Heart right ventricle (tissue), 16 donors: ENCODE measurements at regions not wholly inside any gene's neighbourhood (a gene's known extent, or its start where the extent isn't known, plus 50 kb on each side); places are given as distances from the start of the nearest gene placed in this dataset.
"Not testable (repeated sequence)": the region's sequence is repeated elsewhere in the genome, so short reads cannot be mapped to it uniquely, and the experiment has no call there.

Experiments
- ATAC-seq, 8 donors: fragments of 200-7000 bp; cut with Tn5 transposase; one replicate each; pipeline ENCODE4 v1.9.1; 2020; ENCODE audit warnings: mild to moderate bottlenecking in 8 of 8, moderate library complexity in 8 of 8, moderate number of reproducible peaks in 1 of 8
- DNase-seq, 2 donors: peaks; one replicate each; pipeline ENCODE4 v3.0.0-alpha.2; 2020
- H3K27ac ChIP-seq, 10 donors: fragments of 200-600 bp; sonication (generic) in 2 of 10; one replicate each; pipeline versions ENCODE4 v1.5.0 to v1.8.0; 2020 to 2022; ENCODE audit warnings: mild to moderate bottlenecking in 3 of 10
- H3K27me3 ChIP-seq, 7 donors: fragments of 200-600 bp; one replicate each; pipeline ENCODE4 v1.8.0; 2021 to 2022; ENCODE audit warnings: mild to moderate bottlenecking in 2 of 7
- H3K36me3 ChIP-seq, 9 donors: fragments of 200-600 bp; sonication (generic) in 1 of 9; one replicate each; pipeline versions ENCODE4 v1.5.0 to v1.8.0; 2020 to 2022; ENCODE audit warnings: mild to moderate bottlenecking in 2 of 9
- H3K4me1 ChIP-seq, 9 donors: fragments of 200-600 bp; sonication (generic) in 1 of 9; one replicate each; pipeline versions ENCODE4 v1.5.0 to v1.8.0; 2020 to 2022; ENCODE audit warnings: mild to moderate bottlenecking in 4 of 9
- H3K4me3 ChIP-seq, 10 donors: fragments of 200-600 bp; sonication (generic) in 2 of 10; one replicate each; pipeline versions ENCODE4 v1.5.0 to v1.8.0; 2020 to 2022; ENCODE audit warnings: mild to moderate bottlenecking in 7 of 10, moderate library complexity in 2 of 10
- H3K9me3 ChIP-seq, 11 donors: fragments of 200-600 bp in 10 of 11; sonication (generic) in 2 of 11; one replicate each; pipeline versions ENCODE4 v1.5.0 to v1.8.0; 2013 to 2022; ENCODE audit warnings: mild to moderate bottlenecking in 2 of 11, control low read depth in 1 of 11, moderate library complexity in 1 of 11
- CTCF ChIP-seq, 9 donors: fragments of 200-600 bp; sonication (generic) in 2 of 9; IDR thresholded peaks; one replicate each; pipeline versions ENCODE4 v1.5.0 to v1.8.0; 2021 to 2022; ENCODE audit warnings: antibody characterized with exemption in 9 of 9, mild to moderate bottlenecking in 5 of 9, moderate library complexity in 1 of 9
- WGBS, 2 donors: extraction: QIAGEN DNeasy Blood & Tissue Kit; methylation state at CpG; one replicate each; pipeline ENCODE4 v1.1.7; 2013; ENCODE audit warnings: inconsistent platforms in 1 of 2; 5-methylcytosine and 5-hydroxymethylcytosine counted together
- intact Hi-C, 10 donors: fragments of 100-400 bp; cut with DNase I; formaldehyde crosslinking; loops; one replicate each; pipeline versions ENCODE4 v1.11.1 to v1.14.2; 2022
- donor health status: Arrhythmogenic right ventricular cardiomyopathy.
- donor health status: ischemic (EF 13 %, LVEDD 7.1; RV severe dilation, severe dysfunction).
- donor health status: healthy with polysubstance abuse.
- donor health status: DM: no; HTN: yes; CAD: no.
- donor health status: DM: no; HTN: no; CAD: no.
- donor health status: ischemic (EF 25% LVEDD 6.9; RV normal size, moderate dysfunction).
- donor health status: ischemic (EF 25% LVEDD 5.7; RV mildly dilated, moderate dysfunction).
- donor health status: healthy.
- donor health status: DM: yes; HTN: yes; CAD: no.
- donor health status: Ischemic cardiomyopathy.
- donor health status: ischemic (EF 35%, LVEDD 5.7; RV mildly dilated, moderate dysfunction).
- donor health status: nonischemic (EF 11% LVEDD 7.7; RV severe dilation, severe dysfunction).
- donor health status: DM: yes; HTN: yes; CAD: no.
- donor health status: PGD.
- donor health status: ischemic (EF 29% LVEDD 5.4; RV normal size, mild dysfunction).
- donor health status: nonischemic (EF 23%, LVEDD 6.1; RV moderate dilation, normal function).

GRCh38 chr6:153984811-153985210 lies 54.2 kb upstream of the OPRM1 start:
- Histone ChIP-seq H3K4me3 (no peak overlapping the region), H3K9me3 (no peaks in the 10 kb centered on the region), H3K27me3 (peaks cover 0 to 4% (median 0%) of the 10 kb centered on the region in 7 donors), H3K27ac (no peak overlapping the region), H3K4me1 (no peaks in the 10 kb centered on the region), H3K36me3 (no peaks in the 10 kb centered on the region)
- no peak for TF ChIP-seq CTCF (IDR thresholded peaks at IDR 0.05)
- no peak for ATAC-seq
- DNase-seq = no peak
- intact Hi-C loops = no loop called here
- 50 to 51% methylated on average over 1 of the region's 1 CpG for WGBS, 2 donors

GRCh38 chr6:153980171-153980570 lies 58.9 kb upstream of the OPRM1 start:
- H3K36me3 ChIP-seq = no peaks in the 10 kb centered on the region
- H3K27me3 ChIP-seq = peaks cover 0 to 4% (median 0%) of the 10 kb centered on the region in 7 donors
- intact Hi-C loops = no loop called here
- no peak for TF ChIP-seq CTCF (IDR thresholded peaks at IDR 0.05)
- H3K9me3 ChIP-seq = no peaks in the 10 kb centered on the region
- H3K27ac ChIP-seq = no peak overlapping the region
- no peak for DNase-seq
- WGBS, 2 donors = 90 to 92% methylated on average over 2 of the region's 2 CpGs
- H3K4me1 ChIP-seq = no peaks in the 10 kb centered on the region
- ATAC-seq = no peak
- H3K4me3 ChIP-seq = no peak overlapping the region

DNA sequence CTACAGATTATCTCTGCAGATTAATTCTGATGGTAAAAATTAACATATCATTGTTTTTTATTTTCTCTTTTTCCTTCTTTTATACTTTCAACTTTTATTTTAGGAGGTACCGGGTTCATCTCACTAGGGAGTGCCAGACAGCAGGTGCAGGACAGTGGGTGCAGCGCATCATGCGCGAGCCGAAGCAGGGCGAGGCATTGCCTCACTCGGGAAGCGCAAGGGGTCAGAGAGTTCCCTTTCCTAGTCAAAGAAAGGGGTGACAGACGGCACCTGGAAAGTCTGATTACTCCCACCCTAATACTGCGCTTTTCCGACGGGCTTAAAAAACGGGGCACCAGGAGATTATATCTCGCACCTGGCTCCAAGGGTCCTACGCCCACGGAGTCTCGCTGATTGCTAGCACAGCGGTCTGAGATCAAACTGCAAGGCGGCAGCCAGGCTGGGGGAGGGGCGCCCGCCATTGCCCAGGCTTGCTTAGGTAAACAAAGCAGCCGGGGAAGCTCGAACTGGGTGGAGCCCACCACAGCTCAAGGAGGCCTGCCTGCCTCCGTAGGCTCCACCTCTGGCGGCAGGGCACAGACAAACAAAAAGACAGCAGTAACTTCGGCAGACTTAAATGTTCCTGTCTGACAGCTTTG lies 60.0 kb upstream of the OPRM1 start:
- 89 to 91% methylated on average over 26 of the region's 26 CpGs for WGBS, 2 donors
- H3K4me1 ChIP-seq, H3K27ac ChIP-seq, intact Hi-C loops, H3K9me3 ChIP-seq, ATAC-seq, H3K4me3 ChIP-seq, DNase-seq, H3K36me3 ChIP-seq, H3K27me3 ChIP-seq: not testable (repeated sequence)

DNA sequence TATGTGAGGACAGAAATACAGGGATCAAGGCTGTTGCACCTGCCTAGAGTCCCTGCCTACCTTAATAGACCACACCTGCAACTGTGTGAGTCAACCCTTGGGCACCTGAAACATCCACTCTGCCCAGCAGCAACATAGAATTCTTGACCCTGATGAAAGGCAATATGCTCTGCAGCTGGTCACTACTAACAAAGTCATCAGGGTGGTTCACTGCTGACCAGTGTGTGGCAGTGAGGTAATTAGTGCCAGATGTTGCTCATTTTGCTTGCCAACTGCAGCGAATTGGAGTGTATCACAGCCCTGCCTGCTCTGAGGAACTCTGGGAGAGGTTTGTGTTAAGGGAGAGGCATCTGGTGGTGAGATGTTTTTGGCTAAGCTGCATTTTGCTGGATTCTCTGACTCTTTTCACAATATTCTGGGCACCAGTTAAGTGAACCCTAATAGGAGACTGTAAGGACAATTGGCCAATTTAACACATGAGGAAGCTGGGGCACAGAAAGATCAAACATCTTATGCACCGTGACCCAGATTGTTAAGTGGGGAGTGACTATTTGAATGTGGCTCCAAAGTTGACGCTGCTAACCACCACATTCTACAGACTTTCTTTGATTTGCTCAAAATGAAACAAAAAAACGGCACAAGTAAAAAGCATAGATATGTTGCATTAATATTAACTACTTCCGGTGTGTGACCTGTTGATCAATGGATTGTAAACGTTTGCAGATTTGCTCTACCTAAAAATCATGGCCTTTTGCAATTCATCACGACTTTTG lies 61.9 kb upstream of the OPRM1 start:
- H3K4me3 ChIP-seq = no peak overlapping the region
- WGBS, 2 donors = 72 to 77% methylated on average over 7 of the region's 7 CpGs
- intact Hi-C loops = no loop called here
- H3K36me3 ChIP-seq = no peaks in the 10 kb centered on the region
- H3K4me1 ChIP-seq = no peaks in the 10 kb centered on the region
- H3K27me3 ChIP-seq = peaks cover 0 to 1% (median 0%) of the 10 kb centered on the region in 7 donors
- no peak for TF ChIP-seq CTCF (IDR thresholded peaks at IDR 0.05)
- DNase-seq (no peak), ATAC-seq (peak in 2 of 8 donors; percentile 82 to 91)
- H3K9me3 ChIP-seq = no peaks in the 10 kb centered on the region
- H3K27ac ChIP-seq = no peak overlapping the region

DNA sequence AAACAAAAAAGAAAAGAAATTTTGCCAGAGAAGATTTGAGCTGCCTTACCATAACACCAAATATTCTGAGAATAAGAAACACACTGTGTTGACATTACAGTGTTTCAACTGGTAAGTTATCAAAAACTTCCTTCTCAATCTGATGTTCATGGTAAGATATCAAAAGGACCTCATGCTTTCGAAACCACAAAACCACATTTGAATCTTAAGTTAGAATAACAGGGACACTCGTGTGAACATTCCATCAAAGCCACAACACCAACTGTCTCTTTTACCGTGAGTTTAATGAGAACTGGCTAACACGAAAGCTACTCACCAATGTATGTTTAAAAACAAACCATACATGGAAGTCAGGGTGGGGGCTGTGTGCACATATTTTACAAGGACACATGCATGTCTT lies 73.0 kb upstream of the OPRM1 start:
- intact Hi-C loops = no loop called here
- Histone ChIP-seq H3K27me3 (no peaks in the 10 kb centered on the region), H3K9me3 (no peaks in the 10 kb centered on the region), H3K27ac (no peak overlapping the region), H3K4me3 (no peak overlapping the region), H3K36me3 (no peaks in the 10 kb centered on the region), H3K4me1 (no peaks in the 10 kb centered on the region)
- ATAC-seq = no peak
- 62 to 64% methylated on average over 4 of the region's 4 CpGs for WGBS, 2 donors
- DNase-seq = no peak
- TF ChIP-seq CTCF (IDR thresholded peaks at IDR 0.05) = no peak
